Activated B cell treated with CpG ODN at 0.5 μM for 24 hours (primary cell): ENCODE measurements at regions not wholly inside any gene's neighbourhood (a gene's known extent, or its start where the extent isn't known, plus 50 kb on each side); places are given as distances from the start of the nearest gene placed in this dataset.

ENCODE experiments used
- ATAC-seq: fragments of 200-7000 bp; cut with Tn5 transposase; one replicate; pipeline ENCODE4 v1.10.0; 2021; ENCODE audit warnings: low read depth, mild to moderate bottlenecking, moderate library complexity
- CTCF ChIA-PET: fragments of 350-600 bp; sonication (Branson Sonifier 250); formaldehyde crosslinking; loops from one replicate; lab custom pipeline; 2021; ENCODE audit warnings: antibody characterized with exemption; lab: Charles Lee
- POLR2A ChIA-PET: fragments of 350-600 bp; sonication (Branson Sonifier 250); formaldehyde crosslinking; loops from one replicate; lab custom pipeline; 2021; ENCODE audit warnings: antibody characterized with exemption; lab: Charles Lee
- DNase-seq: peaks from one replicate; pipeline ENCODE4 v3.0.0; 2022
- H3K27ac Mint-ChIP-seq: one replicate; pipeline ENCODE4 v1.8.0; 2020; ENCODE audit warnings: mixed read lengths
- H3K27me3 Mint-ChIP-seq: one replicate; pipeline ENCODE4 v1.8.0; 2021; ENCODE audit warnings: mixed read lengths
- H3K36me3 Mint-ChIP-seq: one replicate; pipeline ENCODE4 v1.8.0; 2021; ENCODE audit warnings: low read depth, mixed read lengths
- H3K4me1 Mint-ChIP-seq: one replicate; pipeline ENCODE4 v1.8.0; 2021; ENCODE audit warnings: mixed read lengths
- H3K4me3 Mint-ChIP-seq: one replicate; pipeline ENCODE4 v1.8.0; 2020; ENCODE audit warnings: mild to moderate bottlenecking, mixed read lengths
- H3K9me3 Mint-ChIP-seq: one replicate; pipeline ENCODE4 v1.8.0; 2020; ENCODE audit warnings: mixed read lengths
- CTCF ChIP-seq: fragments of 200-600 bp; IDR thresholded peaks from one replicate; pipeline ENCODE4 v1.8.0; 2022; ENCODE audit warnings: antibody characterized with exemption, mild to moderate bottlenecking
- intact Hi-C: fragments of 100-400 bp; cut with micrococcal nuclease; formaldehyde crosslinking; loops from one replicate; pipeline ENCODE4 v1.15.1; 2024

- POLR2A ChIA-PET, result no interaction called here
- no peak overlapping the region for H3K27ac Mint-ChIP-seq
- ATAC-seq (no peak), DNase-seq (no peak)
- CTCF ChIA-PET, result no interaction called here
- no peaks in the 10 kb centered on the region for H3K4me1 Mint-ChIP-seq
- intact Hi-C loops, result no loop called here
- H3K36me3 Mint-ChIP-seq, result no peaks in the 10 kb centered on the region
- no peaks in the 10 kb centered on the region for H3K27me3 Mint-ChIP-seq
- H3K4me3 Mint-ChIP-seq, result no peak overlapping the region
- no peak for TF ChIP-seq CTCF
- no peaks in the 10 kb centered on the region for H3K9me3 Mint-ChIP-seq
Measured at GRCh38 chr9:12554636-12555035, 138.5 kb upstream of the TYRP1 start.

- TF ChIP-seq CTCF, result no peak
- DNase-seq, result no peak
- ChIA-PET CTCF (no interaction called here), POLR2A (no interaction called here)
- Mint-ChIP-seq H3K4me1 (no peaks in the 10 kb centered on the region), H3K27ac (no peak overlapping the region), H3K36me3 (no peaks in the 10 kb centered on the region), H3K4me3 (no peak overlapping the region), H3K9me3 (peaks cover 2% of the 10 kb centered on the region), H3K27me3 (no peaks in the 10 kb centered on the region)
- no peak for ATAC-seq
- intact Hi-C loops, result no loop called here
Measured at GRCh38 chr9:12566404-12567090, 126.6 kb upstream of the TYRP1 start.

GRCh38 chr9:12584656-12585522 lies 108.3 kb upstream of the TYRP1 start:
- intact Hi-C loops, result no loop called here
- H3K4me3 Mint-ChIP-seq, result no peak overlapping the region
- ATAC-seq (no peak), DNase-seq (no peak)
- CTCF ChIA-PET, result no interaction called here
- H3K27me3 Mint-ChIP-seq, result no peaks in the 10 kb centered on the region
- no peaks in the 10 kb centered on the region for H3K36me3 Mint-ChIP-seq
- POLR2A ChIA-PET, result no interaction called here
- no peak for TF ChIP-seq CTCF
- peaks cover 3% of the 10 kb centered on the region for H3K9me3 Mint-ChIP-seq
- no peaks in the 10 kb centered on the region for H3K4me1 Mint-ChIP-seq
- no peak overlapping the region for H3K27ac Mint-ChIP-seq

GRCh38 chr9:12595400-12595799 lies 97.8 kb upstream of the TYRP1 start:
- POLR2A ChIA-PET, result no interaction called here
- CTCF ChIA-PET, result interaction anchor here (0.6 kb wide), 1 partner anchor 30 kb away, joined by 3 read pairs; no protein-coding TSS in a partner anchor

More at GRCh38 chr9:12595400-12595799, 97.8 kb upstream of the TYRP1 start:
- no peaks in the 10 kb centered on the region for H3K4me1 Mint-ChIP-seq
- H3K27ac Mint-ChIP-seq, result no peak overlapping the region
- no peak for TF ChIP-seq CTCF
- intact Hi-C loops, result no loop called here
- no peak for ATAC-seq
- no peaks in the 10 kb centered on the region for H3K27me3 Mint-ChIP-seq
- no peak overlapping the region for H3K4me3 Mint-ChIP-seq
- H3K9me3 Mint-ChIP-seq, result peaks cover 4% of the 10 kb centered on the region
- no peaks in the 10 kb centered on the region for H3K36me3 Mint-ChIP-seq
- no peak for DNase-seq
